ENCODE measurements at regions not wholly inside any gene's neighbourhood (a gene's known extent, or its start where the extent isn't known, plus 50 kb on each side); places are given as distances from the start of the nearest gene placed in this dataset.

- SMC1A ChIA-PET (ENCODE audit: uncharacterized antibody, unreplicated experiment): no interaction called here
- Histone ChIP-seq H3K9ac (ENCODE audit: control insufficient read depth, insufficient read depth, low read length) (no peak overlapping the region), H3K79me2 (ENCODE audit: control insufficient read depth, insufficient read depth, low read length) (no peaks in the 10 kb centered on the region), H2AFZ (ENCODE audit: control insufficient read depth, low read depth, low read length) (no peak overlapping the region), H3K4me3 (no peak overlapping the region), H3K9me3 (replicated peaks; ENCODE audit: control insufficient read depth, insufficient read depth, low read length) (no peaks in the 10 kb centered on the region), H4K20me1 (ENCODE audit: control insufficient read depth, insufficient read depth) (no peaks in the 10 kb centered on the region), H3K4me1 (ENCODE audit: control insufficient read depth, insufficient read depth, low read length) (no peaks in the 10 kb centered on the region), H3K27me3 (replicated peaks in 1 of 2; ENCODE audit: control insufficient read depth in 2 of 2, insufficient read depth in 2 of 2, low read length in 1 of 2) (no peaks in the 10 kb centered on the region), H3K27ac (ENCODE audit: control insufficient read depth, insufficient read depth) (no peak overlapping the region), H3K36me3 (ENCODE audit: control insufficient read depth in 2 of 2, insufficient read depth in 2 of 2, low read length in 1 of 2) (no peaks in the 10 kb centered on the region), H3K4me2 (ENCODE audit: control insufficient read depth, insufficient read depth) (no peak overlapping the region)
- DNase-seq (ENCODE audit: low read depth, low spot score) (no peak), ATAC-seq (no peak), FAIRE-seq (no peak)
- 3% methylated on average over 3 of the region's 3 CpGs for WGBS (ENCODE audit: insufficient coverage, insufficient replicate concordance, low lambda C conversion rate, missing lambda C conversion rate)
- in situ Hi-C loops (cut with MboI) (no loop called here), intact Hi-C loops (cut with micrococcal nuclease; ENCODE audit: unreplicated experiment) (no loop called here)
- CTCF ChIA-PET: no interaction called here
- BruUV-seq (replicated peaks): no TSS peak
- POLR2A ChIA-PET: no interaction called here
- RAD21 ChIA-PET (ENCODE audit: unreplicated experiment): no interaction called here
- TF ChIP-seq NR2C2 (IDR thresholded peaks at IDR 0.05; ENCODE audit: borderline replicate concordance, control insufficient read depth, insufficient read length, low read depth): no peak
- no peak for TF ChIP-seq ATF2 (IDR thresholded peaks at IDR 0.05; ENCODE audit: low read length)
- no peak for TF ChIP-seq NBN (IDR thresholded peaks at IDR 0.05)
- TF ChIP-seq SMC3 (IDR thresholded peaks at IDR 0.05; ENCODE audit: borderline replicate concordance, low read length): no peak
- no peak for TF ChIP-seq ATF3 (IDR thresholded peaks at IDR 0.05; ENCODE audit: borderline replicate concordance, extremely low read depth, low read depth, low read length)
- no peak for TF ChIP-seq PRDM15 (CRISPR knock-in tag; IDR thresholded peaks at IDR 0.05)
- TF ChIP-seq SMARCA5 (IDR thresholded peaks at IDR 0.05): no peak
- TF ChIP-seq EP300 (IDR thresholded peaks at IDR 0.05; ENCODE audit: borderline replicate concordance in 1 of 2, control insufficient read depth in 1 of 2, low read depth in 2 of 2, low read length in 2 of 2): no peak
- no peak for TF ChIP-seq ZNF687 (IDR thresholded peaks at IDR 0.05)
- TF ChIP-seq EZH2 (IDR thresholded peaks at IDR 0.05; ENCODE audit: borderline replicate concordance, control insufficient read depth, low read depth, low read length): no peak
- TF ChIP-seq BCLAF1 (IDR thresholded peaks at IDR 0.05): no peak
- TF ChIP-seq CHD1 (IDR thresholded peaks at IDR 0.05; ENCODE audit: low read depth, low read length): no peak
Observed at GRCh38 chr1:190942475-190942874, 464.8 kb upstream of the BRINP3 start.

Measured in GM12878 (cell line).